Suppressor macrophage treated with lipopolysaccharide for 1 hour (primary cell): ENCODE measurements at regions not wholly inside any gene's neighbourhood (a gene's known extent, or its start where the extent isn't known, plus 50 kb on each side); places are given as distances from the start of the nearest gene placed in this dataset.

ENCODE experiments used
- DNase-seq, 3 donors: peaks; one replicate each; pipeline ENCODE4 v3.0.0-alpha.2; 2020 to 2022

DNA sequence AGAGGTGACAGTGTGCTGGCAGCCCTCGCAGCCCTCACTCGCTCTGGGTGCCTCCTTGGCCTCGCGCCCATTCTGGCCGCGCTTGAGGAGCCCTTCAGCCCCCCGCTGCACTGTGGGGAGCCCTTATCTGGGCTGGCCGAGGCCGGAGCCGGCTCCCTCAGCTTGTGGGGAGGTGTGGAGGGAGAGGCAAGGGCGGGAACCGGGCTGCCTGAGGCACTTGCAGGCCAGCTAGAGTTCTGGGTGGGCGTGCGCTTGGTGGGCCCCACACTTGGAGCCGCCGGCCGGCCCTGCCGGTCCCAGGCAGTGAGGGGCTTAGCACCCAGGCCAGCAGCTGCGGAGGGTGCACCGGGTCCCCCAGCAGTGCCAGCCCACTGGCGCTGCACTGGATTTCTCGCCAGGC is 1480.9 kb upstream of the SLC39A10 start:
- DNase-seq, result no peak

DNA sequence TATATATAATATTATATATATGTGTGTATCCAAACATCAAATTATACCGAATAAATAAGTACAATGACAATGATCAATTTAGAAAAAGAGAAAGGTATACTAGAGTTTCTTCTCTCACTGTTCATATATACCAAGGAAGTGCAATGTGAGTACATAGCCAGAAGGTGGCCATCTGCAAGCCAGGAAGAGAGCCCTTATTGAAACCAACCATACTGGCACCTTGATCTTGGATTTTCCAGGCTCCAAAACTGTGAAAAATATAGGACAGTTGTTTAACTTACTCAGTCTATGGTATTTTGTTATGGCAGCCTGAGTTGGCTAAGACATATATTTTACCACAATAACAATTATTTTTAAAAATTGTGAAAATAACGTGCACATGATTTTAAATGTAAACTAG is 1490.2 kb upstream of the SLC39A10 start:
- peak; percentile 21 to 45 (median 25) for DNase-seq

DNA sequence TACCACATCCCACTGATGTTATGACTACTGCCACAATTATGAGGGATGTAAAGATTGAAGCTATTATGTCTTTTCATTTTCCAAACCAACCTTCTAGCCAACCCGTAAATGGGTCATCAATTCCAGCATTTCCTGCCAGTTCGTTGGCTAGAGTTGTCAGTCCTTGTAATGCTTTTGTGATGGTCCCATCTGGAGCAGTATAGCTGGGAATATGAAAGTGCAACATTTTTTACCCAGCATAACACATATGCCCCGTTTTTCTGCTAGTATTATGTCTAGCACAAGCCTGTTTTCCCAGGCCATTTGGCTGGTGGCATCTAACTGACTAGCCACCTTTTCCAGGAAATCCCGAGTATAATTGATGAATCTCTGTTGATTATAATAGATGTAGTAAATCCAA is 1501.6 kb upstream of the SLC39A10 start:
- DNase-seq, result no peak

DNA sequence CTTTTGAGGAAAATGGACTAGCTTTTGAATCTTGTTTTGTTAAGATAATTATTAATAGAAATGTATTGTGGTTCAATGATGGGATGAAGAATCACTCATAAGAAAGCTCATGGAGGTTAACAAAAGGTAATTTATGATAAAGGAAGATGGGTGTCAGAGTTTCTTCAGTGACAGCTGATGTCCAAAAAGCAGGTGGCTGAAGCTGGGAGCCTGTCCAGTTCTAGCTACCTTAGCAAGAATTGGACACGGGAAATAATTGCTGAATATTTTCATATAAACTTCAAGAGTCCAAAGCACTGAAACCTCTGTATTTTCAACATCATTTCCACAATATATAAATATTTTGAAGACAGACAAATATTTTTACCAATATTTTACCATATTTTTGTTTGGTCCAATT is 1505.8 kb upstream of the SLC39A10 start:
- no peak for DNase-seq

DNA sequence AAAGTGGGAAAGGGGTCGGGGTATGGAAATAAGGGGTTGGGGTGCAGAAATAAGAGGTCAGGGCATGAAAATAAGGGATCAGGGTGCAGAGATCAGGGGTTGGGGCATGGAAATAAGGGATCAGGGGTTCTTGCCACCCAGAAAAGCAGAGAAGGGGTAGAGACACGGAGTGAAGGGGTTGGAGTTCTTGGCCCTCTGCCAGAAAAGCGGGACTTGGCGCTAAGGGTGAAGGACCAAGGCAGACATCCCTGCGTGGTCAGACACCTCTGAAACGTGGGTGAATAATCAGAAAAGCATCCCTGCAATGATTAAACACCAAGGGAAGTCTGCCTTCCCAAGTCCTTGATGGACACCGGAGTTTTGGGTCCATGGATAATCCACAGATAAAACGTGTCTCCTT is 1521.6 kb upstream of the SLC39A10 start:
- no peak for DNase-seq

DNA sequence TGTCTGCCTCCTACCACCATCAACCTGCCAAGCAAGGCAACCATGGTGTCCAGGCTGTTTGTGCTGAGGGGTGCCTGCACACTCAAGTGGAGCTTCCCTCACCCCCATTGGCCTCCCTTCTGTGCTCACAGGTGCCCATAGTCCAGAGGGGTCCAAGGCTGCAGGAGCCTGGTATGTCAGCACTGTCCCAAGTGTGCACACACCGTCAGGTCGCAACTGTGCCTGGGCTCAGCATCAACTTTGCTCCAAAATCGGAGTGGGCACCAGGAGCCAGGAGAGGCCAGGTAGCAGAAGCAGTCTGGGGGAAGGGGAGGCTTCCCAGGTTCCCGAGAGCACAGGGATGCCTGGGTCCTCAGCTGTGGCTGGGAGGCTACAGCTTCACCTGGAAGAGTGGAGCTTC is 1528.2 kb upstream of the SLC39A10 start:
- no peak for DNase-seq

DNA sequence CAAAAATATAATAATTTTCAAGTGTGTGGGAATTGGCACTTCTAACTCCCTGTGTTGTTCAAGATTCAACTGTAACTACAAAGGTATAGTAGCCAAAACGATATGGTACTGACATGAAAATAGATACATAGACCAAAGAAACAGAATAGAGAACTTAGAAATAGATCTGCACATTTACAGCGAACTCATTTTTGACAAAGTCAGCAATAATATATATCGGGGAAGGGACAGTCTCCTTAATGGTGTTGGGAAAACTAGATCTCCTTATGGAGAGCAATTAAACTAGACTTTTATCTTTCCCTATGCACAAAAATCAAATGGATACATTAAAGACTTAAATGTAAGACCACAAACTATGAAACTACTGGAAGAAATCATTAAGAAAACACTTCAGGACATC is 1530.6 kb upstream of the SLC39A10 start:
- no peak for DNase-seq

DNA sequence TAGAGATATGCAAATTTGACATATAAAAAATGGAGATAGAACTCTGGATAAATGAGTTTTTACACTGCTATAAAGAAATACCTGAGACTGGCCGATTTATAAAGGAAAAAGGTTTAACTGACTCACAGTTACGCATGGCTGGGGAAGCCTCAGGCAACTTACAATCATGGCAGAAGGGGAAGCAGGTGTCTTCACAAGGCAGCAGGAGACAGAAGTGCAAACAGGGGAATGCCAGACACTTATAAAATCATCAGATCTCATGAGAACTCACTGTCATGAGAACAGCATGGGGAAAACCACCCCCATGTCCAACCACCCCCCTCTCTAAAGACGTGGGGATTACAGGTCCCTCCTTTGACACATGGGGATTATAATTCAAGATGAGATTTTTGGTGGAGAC is 1540.2 kb upstream of the SLC39A10 start:
- DNase-seq, result no peak

DNA sequence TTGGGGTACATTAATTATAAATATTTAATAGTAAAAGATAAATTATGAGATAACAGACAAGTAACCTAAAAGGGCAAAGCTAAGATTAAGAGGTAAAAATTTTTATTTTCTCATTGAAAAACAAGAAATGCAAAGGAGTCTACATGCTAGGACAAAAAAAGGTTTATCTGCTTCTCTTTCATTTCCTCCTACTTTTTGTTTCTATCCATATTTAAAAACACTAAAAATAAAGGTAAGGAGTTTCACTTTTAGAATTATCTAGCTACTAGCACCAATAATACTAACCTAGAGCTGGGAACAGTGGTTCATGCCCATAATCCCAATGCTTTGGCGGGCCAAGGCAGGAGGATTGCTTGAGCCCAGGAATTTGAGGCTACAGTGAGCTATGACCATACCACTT is 1551.7 kb upstream of the SLC39A10 start:
- no peak for DNase-seq

DNA sequence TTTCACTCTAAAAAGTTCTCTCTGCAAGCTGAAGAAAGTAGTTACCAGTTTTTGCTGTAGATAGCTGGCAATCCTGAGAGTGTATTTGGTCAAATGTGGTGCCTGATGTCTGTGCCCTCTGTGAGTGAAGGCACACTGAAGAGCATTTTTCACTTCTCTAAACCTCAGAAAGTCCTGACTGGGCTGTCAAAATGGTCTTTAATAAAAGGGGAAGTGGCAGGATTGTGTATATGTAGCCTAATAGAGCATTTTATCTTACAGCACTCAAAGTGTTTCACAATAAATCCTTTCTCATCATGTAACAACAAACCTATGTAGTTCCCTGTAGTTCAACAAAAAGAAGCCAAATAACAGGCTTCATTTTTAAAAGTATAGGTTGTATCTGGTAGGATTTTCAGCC is 1552.3 kb upstream of the SLC39A10 start:
- DNase-seq, result peak; percentile 59 to 85 (median 80)

DNA sequence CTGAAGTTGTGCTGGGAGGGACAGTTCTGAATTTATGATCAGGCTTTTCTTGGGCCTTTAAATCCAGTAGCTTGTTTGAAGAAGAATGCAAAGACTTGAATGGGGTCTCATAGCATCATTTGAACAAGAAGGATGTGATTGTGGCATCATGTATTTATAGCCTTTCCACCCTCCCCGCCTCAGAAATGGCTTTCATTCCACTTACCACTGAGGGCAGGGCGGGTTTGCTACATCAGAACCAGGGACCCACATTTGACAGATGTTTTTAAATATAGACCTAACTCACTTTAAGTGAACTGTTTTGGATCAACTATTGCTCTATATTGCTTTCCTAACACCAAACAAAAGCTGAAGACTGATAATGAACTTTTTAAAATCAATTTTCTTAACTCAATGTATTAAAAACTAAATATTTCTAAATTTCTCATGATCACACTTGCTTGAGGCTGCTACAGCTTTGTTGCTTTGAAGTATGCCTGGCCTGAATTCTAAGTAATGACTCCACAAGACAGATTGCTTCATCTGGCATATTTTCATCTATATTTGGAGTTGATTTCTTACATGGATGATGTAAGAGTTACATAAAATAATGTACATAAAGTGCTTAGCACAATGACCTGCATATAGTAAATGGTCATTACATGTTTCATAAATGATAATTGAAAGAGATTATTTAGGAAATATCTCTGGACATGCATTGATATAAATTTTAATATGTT is 1552.9 kb upstream of the SLC39A10 start:
- peak in 2 of 3 donors; percentile 29 to 38 for DNase-seq

DNA sequence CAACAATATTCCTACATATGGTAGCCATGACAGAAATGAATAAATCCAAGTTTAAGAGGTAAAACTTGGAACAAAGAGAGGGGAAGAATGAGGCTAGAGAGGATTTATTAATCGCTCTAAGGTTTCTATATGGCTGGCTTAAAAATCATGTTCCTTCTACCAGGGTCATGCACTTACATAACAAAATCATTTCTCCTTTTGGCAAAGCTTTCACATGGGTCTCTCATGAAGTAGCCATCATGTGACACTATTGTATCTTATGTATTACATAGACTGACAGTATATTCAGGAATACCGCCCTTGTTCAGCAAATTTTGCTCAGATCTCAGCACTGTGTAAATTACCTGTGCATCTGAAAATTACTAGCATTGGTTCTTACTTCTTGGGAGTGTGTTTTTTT is 1554.5 kb upstream of the SLC39A10 start:
- DNase-seq, result peak in 1 of 3 donors; percentile 9

DNA sequence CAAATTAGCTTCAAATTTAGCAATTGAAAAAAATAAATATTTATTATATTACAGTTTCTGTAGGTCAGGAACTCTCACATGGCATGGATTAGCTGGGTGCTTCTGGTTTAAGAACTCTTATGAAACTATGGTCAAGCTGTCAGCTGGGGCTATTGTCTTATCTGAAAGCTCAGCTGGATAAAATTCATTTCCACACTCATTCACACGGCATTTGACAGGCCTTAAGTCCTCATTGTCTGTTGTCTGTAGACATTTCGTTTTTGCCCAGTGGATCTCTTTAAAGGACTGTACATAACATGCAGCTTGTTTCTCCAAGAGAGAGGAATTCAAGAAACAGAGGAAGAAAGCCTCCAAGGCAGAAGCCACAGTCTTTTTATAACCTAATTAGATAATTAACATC is 1556.8 kb upstream of the SLC39A10 start:
- no peak for DNase-seq

DNA sequence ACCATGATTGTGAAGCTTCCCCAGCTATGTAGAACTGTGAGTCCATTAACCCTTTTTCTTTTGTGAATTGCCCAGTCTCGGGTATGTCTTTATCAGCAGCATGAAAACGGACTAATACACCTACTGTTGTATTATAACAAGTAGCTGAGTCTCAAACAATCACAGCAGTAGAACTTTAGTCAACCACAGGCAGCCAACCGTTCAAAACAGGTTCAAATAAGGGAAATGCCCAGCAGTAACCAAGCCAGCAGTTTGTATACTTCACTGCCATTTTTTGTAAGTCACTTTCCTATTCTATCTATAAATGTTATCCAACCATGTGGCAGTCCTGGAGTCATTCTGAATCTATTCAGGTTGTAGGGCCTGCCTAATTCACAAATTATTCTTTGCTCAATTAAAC is 1560.6 kb upstream of the SLC39A10 start:
- no peak for DNase-seq

DNA sequence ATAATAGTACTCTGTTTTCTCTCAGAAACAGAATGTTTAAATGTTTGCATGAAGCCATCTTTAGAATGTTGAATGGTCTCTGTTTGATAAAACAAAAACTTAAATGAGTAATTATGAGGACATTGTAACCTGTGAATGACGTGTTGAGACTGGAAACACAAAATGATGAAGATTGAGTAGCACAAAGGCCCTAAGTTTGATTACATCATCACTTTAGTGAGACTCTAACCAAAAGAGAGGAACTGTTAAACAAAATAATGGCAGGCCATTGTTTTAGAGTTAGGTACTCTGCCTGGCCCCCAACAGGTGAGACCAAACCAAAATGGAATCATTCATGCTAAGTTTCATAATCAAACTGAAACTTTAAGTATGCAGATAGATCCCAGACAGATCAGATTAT is 1561.7 kb upstream of the SLC39A10 start:
- no peak for DNase-seq

DNA sequence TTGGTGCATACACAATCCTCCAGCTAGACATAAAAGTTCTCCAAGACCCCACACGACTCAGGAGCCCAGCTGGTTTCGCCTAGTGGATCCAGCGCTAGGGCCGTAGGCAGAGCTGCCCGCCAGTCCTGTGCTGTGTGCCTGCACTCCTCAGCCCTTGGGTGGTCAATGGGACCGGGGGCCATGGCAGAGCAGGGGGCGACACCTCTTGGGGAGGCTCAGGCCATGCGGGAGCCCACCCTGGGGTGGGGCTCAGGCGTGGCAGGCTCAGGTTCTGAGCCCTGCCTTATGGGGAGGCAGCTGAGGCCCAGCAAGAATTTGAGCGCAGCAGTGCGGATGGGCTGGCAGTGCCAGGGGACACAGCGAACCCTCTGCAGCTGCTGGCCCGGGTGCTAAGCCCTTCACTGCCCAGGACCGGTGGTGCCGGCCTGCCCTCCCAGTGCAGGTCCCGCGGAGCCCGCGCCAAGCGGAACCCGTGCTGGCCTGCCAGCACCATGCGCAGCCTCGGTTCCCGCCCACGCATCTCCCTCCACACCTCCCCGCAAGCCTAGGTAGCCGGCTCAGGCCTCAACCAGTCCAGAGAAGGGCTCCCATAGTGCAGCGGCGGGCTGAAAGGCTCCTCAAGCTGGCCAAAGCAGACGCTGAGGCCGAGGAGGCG is 1566.6 kb upstream of the SLC39A10 start:
- DNase-seq, result no peak

DNA sequence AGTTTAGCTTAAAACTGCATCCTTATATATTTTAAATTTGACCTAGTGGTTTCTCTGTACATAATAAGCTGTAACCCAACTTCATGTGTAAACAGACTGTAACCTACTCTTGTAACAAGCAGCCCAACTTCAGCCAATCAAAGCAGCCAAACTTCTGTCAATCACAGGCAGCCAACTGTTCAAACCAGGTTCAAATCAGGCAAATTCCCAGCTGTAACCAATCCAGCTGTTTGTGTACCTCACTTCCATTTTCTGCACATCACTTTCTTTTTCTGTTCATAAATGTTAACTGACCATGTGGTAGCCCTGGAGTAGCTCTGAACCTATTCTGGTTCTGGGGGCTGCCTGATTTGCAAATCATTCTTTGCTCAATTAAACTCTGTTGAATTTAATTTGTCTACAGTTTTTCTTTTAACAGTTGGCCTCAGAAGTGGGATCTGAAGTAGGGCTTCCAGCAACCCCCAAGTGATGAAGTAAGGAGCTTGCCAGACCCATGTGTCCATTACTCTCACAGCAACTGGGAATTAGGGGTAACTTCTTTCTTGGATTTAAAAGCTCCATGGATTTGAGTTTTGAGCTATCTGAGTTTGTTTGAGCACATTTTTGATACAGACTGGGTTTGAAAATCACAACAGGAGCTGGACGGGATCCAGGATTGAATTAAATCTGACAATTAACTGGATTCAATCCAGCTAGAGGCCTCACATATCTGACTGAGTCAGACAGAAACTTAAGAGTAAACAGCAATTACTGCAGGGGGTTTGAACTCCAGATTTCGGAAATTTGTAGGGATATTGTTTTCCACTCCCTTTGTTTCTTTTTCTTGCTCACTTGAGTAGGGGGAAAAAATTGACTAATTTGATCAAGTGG is 1569.7 kb upstream of the SLC39A10 start:
- DNase-seq, result no peak

DNA sequence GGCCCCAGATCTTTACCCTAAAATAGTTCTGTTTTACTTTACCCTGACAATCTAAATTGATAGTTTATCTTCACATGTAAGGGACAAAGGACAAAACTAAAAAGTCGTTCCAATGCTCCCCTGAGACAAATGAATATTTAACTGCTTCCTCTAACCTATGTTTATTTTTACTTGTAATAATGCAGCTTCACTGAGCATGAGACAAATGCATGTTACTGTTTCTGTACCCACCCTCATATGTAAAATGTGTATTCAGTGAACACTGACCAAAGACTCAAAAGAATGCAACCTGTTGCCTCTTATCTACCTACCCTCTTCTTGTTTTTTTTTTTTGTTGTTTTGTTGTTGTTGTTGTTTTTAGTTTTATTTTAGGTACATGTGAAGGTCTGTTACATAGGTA is 1570.9 kb upstream of the SLC39A10 start:
- DNase-seq, result no peak

DNA sequence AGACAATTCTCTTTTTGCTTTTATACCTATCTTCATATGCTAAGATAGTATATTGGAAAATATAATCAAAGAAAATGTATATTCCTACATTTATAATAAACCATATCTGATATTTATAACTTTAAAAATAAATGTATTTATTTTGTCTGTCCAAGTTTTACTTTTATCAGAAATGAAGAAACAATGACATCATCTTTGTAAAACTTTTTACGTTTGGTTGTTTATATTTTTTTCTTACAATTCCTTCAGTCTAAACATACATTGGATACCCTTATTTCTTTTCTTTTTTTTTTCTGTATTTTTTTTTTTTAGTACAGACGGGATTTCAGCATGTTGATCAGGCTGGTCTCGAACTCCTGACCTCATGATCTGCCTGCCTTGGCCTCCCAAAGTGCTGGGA is 1577.0 kb upstream of the SLC39A10 start:
- DNase-seq, result no peak

DNA sequence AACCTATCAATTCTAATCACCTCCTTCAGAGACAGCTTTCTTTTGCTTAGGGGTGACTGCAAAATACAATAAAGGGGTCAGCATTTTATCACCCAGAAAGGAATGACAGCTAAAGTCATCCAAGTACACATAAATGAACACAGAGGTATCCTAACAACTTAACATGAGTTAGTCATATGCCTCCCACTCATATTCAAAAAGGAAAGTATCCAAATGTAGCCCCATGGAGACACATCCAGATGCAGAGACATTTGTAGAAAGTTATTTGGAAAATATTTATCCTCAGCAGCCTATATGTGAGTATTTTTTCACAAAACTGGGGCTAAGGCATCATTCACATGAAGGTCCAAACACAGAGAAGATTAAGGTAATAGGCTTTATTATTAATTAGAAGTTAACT is 1579.7 kb upstream of the SLC39A10 start:
- DNase-seq, result no peak

DNA sequence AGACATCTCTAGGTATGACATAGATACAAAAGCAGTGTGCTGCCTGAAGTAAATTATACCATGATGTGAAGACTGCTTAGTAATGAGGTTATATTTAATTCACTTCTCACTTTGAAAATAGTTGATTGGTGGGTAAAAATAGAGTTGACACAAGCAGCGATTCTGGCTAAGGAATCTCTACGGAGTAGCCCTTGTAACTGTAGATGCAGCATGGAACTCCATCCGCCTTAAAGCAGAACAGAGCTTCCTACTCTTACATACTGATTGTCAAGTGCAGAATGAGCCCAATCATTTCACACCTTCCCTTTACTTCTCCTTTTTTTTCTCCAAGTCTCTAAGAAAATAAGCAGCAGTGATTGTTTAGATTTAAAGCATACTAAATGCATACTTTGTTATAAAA is 1594.6 kb upstream of the SLC39A10 start:
- DNase-seq, result no peak

DNA sequence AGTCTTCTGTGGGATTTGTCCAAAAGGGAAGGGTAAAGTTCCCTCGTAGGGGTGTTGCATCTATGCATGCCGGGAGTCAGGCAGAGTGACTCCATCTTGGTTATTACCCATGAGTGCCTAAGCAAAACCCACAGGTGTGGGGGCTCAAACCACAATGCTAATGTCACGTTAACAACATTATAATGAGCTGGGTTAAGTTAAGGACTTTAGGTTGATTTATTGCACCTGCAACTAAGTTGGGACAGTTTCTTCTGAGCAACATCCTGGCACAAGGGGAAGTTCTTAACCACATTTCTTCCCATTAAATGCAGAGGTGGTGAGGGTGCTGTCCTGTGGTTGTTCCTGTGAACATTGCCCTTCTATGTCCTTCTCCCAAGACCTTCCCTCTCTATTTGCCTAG is 1596.8 kb upstream of the SLC39A10 start:
- DNase-seq, result no peak

DNA sequence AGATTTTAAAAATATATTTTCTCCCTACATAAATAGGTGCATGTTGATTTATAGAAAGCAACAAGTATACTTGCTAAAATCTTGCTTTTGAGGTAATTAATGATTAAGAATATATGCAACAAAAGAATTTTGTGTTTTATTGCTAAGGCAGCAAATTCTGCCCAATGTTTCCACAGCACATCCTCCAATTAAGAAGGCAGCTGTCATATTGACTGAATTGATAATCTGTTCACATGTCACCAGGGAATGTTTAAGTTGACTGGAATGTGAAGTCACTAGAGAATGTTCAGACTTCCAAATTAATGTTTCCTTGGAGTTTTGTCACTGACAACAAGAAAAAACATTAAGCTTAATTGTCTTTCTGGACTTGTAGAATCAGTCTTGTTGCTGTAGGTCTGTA is 1602.7 kb upstream of the SLC39A10 start:
- no peak for DNase-seq

DNA sequence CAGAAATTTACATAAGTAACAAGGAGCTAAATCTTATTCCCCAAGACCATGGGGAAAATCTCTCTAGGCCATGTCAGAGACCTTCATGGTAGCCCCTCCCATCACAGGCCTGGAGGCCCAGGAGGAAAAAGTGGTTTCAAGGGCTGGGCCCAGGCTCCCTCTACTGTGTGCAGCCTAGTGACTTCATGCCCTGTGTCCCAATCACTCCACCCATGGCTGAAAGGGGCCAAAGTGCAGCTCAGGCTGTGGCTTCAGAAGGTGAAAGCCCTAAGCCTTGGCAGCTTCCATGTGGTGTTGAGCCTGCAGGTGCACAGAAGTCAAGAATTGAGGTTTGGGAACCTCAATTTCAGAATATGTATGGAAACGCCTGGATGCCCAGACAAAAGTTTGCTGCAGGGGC is 1612.7 kb upstream of the SLC39A10 start:
- no peak for DNase-seq
